Fibroblast of skin of left biceps (primary cell): ENCODE measurements at regions not wholly inside any gene's neighbourhood (a gene's known extent, or its start where the extent isn't known, plus 50 kb on each side); places are given as distances from the start of the nearest gene placed in this dataset.
A peak's percentile ranks its signal among the peaks of the same experiment; 100 is the strongest.

Source experiments
- DNase-seq, 2 experiments: peaks; one replicate each; pipeline ENCODE4 v3.0.0-alpha.2; 2013; ENCODE audit warnings: low read depth in 2 of 2

GRCh38 chr14:31965735-31966598 is 111.1 kb upstream of the ARHGAP5 start:
- no peak for DNase-seq

DNA sequence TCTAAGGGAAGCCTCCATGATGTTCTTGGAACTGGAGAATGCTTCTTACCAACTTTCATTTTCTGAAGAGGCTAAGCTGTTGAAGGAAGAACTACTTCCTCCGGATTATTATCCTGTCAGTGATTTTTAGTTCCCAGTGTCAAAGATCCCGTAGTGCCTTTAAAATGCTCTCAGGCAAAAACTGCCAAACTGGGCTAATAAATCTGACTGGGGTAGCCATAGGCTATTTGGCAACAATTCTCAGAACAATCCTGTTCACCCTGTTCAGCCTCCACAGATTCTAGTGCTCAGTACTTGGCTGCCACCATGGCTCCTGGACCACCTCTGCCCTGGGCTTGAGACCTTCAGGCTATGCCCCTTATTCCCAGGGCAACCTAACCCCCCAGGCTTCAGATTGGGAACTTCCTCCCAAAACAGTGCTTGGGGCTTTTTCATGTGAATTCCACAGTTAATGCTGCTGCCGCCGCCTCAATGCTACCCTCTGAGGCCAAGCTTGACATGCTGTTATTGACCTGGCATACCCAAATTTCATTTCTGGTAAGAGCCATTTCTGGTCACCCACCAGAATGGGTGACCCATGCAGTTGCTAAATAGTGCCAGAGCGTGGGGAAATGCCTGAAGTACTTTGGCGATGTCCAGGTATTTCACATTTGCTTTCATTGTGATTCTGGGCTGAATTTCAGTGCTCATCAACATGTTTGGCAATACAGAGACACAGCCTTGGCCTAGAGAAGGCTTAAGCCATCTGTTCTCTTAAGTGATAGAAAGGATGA is 110.0 kb upstream of the ARHGAP5 start:
- DNase-seq: no peak

DNA sequence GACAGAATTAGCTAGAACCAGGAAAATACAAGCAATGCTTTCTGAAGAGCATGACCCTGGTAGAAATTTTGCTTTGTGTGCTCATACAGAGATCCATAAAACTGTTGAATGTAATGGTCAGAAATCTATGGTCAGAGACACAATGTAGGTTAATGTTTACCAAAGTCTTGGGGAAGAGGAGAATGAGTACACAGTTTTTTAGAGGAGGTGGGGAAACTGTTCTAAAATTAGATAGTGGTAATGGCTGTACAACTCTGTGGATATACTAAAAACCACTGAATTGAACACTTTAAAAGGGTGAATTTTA is 109.5 kb upstream of the ARHGAP5 start:
- DNase-seq: no peak

GRCh38 chr14:31968107-31968810 is 108.8 kb upstream of the ARHGAP5 start:
- no peak for DNase-seq

DNA sequence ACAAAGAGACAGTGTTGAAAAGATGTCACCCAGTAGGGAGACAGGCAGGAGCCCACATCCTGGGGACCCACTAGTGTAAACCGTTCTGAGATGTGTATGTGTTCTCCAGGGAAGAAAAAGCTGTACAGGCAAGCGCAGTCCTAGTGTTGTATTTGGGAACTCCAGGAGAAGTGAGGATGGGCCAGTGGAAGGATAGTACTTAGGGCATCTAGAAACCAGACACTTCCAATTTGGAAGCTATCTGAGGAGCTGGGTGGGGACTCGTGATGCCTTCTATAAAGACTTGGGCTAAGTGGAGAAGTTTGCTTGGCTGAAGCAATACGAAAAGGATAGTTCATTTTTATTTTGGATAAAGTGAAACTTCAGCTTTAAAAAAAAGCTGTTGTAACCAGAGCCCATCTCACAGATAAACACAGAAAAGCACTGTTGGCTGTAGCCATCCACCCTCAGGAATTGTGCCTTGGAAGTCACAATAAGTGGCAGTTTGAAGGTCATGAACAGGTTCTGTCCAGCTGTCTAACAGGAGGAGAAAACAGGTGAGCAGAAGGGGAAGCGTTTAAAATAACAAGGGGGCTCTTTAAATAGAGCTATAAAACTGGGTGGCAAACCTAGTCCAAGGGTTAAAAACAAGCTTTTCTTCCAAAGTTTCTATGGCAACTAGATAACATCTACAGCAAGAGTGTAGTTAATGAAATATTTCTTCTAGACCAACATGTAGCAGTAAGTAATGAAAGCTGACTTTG is 108.0 kb upstream of the ARHGAP5 start:
- no peak for DNase-seq

DNA sequence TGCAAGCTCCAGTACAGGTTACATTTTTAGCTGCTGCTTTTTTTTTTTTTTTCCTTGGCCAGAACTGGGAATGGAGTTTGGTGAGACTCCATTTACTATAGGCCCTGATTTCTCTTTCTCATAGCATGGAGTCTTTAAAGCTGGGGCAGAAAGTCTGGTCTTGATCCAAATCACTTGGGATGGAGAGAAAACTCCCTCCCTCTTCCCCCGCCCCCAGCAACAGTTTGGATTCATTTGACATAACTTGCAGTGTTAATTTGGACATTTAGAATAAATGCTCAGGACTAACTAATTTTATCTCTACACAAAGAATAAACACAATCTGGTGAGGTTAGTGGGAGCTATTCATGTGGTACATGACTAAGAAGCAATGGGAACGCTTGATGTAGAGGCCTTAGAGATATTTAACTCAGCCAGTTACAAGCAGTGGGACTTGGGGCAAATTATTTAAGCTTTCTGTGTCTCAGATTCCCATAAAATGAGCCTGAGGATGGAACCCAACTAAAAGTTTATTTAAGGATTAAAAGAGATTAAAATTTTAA is 107.3 kb upstream of the ARHGAP5 start:
- no peak for DNase-seq

DNA sequence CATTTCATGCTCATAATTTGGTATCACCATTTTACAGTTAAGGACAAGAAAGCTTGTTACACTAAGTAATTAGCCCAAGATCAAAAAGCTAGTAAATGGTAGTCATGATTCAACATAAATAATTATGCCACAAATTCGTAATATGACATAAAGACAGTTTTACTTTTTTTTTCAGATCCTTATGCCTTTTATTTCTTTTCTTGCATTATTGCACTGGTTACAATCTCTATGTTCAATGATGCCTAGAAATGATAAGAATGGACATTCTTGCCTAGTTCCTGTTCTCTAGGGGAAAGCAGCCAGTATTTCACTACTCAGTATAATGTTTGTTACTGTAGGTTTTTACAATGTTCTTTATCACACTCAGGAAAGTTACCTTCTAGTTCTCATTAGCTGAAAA is 106.4 kb upstream of the ARHGAP5 start:
- DNase-seq: no peak

DNA sequence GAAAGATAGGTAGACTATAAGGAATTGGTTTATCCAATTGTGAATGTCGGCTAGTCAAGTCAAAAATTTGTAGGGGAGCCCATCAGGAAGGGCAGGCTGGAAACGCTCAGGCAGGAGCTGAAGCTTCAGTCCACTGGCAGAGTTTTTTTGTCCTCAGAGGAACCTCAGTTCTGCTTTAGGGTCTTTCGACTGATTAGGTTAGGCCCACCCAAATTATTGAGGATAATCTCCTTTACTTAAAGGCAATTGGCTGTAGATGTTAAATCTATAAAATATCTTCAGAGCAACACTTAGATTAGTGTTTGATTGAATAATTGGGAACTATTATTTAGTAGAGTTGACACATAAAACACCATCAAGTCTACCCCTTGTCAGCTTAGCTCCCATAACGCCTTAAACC is 105.5 kb upstream of the ARHGAP5 start:
- no peak for DNase-seq

DNA sequence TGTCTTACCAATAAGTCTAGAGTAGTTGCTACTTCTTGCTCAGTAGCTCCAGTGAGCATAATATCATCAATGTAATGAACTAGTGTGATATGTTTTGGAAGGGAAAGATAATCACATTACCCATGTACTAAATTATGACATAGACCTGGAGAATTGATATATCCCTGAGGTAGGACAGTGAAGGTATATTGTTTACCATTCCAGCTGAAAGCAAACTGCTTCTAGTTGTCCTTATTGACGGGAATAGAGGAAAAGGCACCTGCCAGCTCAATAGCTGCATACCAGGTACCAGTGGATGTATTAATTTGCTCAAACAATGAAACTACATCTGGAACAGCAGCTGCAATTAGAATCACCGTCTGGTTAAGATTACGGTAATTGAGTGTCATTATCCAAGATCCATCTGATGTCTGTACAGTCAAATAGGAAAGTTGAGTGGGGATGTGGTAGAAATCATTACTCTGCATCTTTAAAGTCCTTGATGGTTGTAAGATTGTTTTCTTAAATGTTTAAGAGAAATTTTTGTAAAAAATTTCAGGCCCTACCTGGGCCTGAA is 100.0 kb upstream of the ARHGAP5 start:
- no peak for DNase-seq

- no peak for DNase-seq
Observed at GRCh38 chr14:31978423-31978822, 98.7 kb upstream of the ARHGAP5 start.

GRCh38 chr14:31982642-31983041 is 94.5 kb upstream of the ARHGAP5 start:
- DNase-seq: no peak

DNA sequence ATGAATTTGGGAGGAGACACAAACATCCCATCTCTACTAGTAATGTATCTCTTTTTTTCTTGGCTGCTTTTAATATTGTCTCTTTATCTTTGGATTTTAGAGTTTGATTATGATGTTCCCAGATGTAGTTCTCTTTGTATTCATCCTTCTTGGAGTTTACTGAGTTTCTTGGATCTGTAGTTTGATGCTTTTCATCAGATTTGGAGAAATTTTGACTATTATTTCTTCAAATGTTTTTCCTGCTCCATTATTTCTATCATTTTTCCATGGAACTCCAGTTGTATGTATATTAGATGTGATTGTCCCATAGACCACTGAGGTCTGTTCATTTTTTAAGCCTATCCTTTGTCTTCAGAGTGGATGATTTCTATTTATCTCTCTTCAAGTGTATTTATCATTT is 90.7 kb upstream of the ARHGAP5 start:
- no peak for DNase-seq

DNA sequence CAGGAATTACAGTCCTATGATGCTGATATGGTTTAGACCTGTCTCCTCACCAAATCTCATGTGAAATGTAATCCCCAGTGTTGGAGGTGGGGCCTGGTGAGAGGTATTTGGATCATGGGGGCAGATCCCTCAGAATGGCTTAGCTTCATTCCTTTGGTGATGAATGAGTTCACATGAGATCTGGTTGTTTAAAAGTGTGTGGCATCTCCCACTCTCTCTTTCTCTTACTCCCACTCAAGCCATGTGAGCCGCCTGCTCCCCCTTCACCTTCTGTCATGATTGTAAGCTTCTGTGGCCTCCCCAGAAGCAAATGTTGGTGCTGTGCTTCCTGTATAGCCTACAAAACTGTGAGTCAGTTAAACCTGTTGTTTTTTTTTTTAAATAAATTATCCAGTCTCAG is 89.4 kb upstream of the ARHGAP5 start:
- no peak for DNase-seq

DNA sequence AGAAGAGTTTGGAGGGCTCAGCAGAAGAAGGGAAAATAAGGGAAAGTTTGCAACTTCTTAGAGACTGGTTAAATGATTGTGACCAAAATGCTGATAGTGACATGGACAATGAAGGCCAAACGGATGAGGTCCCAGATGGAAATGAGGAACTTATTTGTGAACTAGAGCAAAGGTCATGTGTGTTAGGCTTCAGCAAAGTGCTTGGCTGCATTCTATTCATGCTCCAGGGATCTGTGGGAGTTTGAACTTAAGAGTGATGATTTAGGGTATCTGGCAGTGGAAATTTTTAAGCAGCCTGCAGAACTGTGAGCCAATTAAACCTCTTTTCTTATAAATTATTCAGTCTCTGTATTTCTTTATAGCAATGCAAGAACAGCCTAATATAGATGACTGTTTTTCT is 88.9 kb upstream of the ARHGAP5 start:
- no peak for DNase-seq

GRCh38 chr14:31990183-31990857 is 86.8 kb upstream of the ARHGAP5 start:
- DNase-seq: no peak

DNA sequence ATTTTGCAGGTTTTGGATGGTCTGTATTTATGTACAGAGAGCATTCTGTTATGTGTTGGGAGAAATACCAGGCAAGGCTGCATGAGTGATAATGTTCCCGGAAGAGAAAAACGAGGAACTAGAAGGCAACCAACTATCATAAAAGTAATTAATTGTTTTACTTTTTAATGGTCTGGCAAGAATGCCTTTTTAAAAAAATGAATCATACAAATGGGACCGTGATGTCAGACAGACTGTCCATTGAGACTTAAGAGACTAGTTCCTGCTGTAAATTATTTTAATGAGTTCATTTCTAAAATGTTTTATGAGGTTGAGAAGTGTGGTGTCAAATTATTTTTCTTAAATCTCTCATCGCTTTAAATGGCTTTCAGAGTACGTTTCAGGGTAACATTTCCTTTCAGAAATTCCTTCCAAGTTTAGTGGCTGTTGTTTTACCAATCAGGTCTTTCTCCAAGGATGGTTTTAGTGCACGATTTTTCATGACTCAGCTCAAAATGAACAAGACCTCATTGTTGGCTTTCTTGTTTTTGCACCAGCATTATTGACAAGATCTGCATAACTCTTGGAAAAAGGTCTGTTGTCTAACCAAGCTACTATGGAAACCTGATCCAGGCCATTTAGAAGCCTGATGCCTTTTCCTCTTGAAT is 86.1 kb upstream of the ARHGAP5 start:
- peak; percentile 80 to 85 for DNase-seq

DNA sequence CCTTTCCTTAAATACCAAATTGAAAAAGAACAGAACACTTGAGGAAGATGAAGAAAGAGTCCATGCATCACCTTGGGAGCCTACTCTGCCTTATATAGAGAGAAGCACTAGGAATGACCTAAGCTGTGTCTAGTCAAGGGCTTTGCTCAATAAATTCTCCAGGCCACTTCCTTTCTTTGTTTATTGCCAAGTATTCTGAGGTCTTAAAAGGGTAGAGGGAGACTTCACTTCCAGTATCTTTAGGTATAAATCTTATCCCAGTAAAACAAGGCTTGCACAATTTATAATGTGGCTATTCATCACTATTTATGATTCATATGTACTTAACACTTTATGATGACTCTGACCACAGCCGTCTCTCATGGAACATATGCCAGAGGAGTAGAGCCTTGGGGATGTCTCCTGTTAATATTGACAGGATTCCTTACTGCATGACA is 85.1 kb upstream of the ARHGAP5 start:
- DNase-seq: peak; percentile 95 to 97

DNA sequence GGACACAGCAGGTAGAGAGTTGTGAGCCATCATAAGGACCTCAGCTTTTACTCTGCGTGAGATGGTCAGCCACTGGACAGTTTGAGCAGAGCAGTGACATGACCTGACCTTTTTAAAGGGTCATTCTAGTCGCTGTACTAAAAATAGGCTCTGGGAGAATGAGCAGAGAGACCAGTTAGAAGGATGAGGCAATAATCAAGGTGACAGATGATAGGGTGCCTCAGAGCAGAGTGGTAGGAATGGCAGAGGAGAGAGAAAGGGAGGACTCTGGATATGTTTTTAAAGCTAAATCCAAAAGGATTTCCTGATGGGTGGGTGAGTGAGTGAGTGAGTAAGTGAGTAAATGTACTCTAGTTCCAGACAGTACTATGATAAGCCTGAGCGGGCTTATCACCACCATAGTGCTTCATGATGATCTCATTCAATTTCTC is 83.6 kb upstream of the ARHGAP5 start:
- no peak for DNase-seq

DNA sequence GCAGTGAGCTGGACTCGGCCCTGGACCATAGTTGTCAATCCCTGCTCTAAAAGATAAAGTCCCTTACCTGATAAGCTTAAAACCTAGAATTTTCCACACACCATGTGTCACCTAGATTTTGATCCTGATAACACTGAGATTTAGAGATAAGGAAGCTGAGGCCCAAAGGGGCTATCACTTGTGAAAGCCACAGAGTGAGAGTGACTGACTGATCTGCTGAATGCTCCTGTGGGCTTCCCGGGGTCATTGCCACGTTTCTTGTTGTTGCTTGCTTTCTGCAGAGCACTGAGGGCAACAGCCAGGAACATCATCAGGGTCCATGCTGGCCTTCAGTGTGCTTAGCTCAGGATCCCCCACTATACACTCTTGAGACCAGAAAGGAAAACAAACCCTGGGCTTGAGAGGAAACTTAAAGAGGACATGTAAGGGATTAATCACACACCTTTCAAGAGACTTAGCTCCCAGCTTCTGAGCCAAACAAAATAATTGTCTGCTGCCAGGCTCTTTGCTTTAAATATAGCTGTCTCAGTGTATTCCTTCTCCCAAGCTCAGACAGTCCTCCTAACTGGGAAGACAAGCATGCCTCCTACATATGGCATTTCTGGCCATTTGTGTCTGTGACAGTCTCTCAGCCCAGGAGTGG is 82.6 kb upstream of the ARHGAP5 start:
- DNase-seq: no peak

GRCh38 chr14:32003585-32003984 is 73.5 kb upstream of the ARHGAP5 start:
- DNase-seq: no peak
